ENCODE measurements at regions not wholly inside any gene's neighbourhood (a gene's known extent, or its start where the extent isn't known, plus 50 kb on each side); places are given as distances from the start of the nearest gene placed in this dataset.

DNA sequence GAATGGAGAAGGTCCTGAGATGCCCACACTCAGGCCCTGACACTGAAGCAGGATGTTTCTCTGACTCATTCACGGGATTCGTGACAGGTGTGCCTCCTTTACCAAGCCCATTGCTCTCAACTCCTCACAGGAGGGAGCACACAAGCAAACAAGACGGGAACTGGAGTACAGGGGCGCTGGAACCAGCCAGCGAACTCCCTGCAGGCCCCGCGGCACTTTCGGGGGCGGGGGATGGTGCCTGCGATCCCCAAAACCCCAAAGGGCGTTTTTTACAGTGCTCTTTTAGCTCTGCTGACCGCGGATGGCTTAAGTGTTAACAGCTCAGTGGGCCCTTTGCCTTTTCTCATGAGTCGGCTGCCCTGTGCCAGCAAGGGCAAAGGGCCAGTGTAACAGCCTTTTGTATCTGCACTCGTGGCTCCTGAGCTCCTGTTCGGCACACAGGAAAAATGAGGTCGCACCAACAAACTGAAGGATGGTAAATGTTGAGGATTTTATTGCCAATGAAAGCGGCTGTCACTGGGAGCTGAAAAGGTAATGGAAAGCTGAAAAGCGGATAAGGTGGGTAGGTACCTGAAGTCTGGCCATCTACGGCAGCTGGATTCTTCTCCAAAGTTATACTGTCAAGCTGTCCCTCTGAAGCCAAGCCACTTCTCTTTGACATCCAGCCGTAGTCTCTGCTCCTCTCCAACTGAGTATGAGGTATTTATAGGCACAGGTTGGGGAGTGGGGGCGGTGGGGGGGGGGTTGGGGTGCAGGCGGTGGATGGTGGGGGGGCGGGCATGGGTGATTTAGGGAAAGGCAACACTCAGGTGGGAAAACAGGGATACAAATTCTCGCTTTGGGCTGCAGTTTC, 65.0 kb upstream of the TRPC4 start:
- Histone ChIP-seq H3K4me1 (no peaks in the 10 kb centered on the region), H3K9me3 (no peaks in the 10 kb centered on the region), H3K4me3 (no peak overlapping the region), H3K27me3 (replicated peaks in 1 of 7) (no peaks in the 10 kb centered on the region), H3K27ac (no peak overlapping the region), H3K36me3 (no peaks in the 10 kb centered on the region)
- intact Hi-C loops (cut with DNase I; ENCODE audit: low total_unique reads), result no loop called here
- DNase-seq, result no peak
- no peak for TF ChIP-seq POLR2AphosphoS5 (IDR thresholded peaks at IDR 0.05)
- TF ChIP-seq, protein P1, sequence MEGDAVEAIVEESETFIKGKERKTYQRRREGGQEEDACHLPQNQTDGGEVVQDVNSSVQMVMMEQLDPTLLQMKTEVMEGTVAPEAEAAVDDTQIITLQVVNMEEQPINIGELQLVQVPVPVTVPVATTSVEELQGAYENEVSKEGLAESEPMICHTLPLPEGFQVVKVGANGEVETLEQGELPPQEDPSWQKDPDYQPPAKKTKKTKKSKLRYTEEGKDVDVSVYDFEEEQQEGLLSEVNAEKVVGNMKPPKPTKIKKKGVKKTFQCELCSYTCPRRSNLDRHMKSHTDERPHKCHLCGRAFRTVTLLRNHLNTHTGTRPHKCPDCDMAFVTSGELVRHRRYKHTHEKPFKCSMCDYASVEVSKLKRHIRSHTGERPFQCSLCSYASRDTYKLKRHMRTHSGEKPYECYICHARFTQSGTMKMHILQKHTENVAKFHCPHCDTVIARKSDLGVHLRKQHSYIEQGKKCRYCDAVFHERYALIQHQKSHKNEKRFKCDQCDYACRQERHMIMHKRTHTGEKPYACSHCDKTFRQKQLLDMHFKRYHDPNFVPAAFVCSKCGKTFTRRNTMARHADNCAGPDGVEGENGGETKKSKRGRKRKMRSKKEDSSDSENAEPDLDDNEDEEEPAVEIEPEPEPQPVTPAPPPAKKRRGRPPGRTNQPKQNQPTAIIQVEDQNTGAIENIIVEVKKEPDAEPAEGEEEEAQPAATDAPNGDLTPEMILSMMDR (IDR thresholded peaks at IDR 0.05 in 8 of 11, conservative IDR thresholded peaks at IDR 0.05 in 3 of 11), result no peak
- no peak for TF ChIP-seq POLR2A (IDR thresholded peaks at IDR 0.05)
- WGBS, 5 donors, result 72 to 85% (median 76%) methylated on average over 24 to 25 of the region's 25 CpGs

DNA sequence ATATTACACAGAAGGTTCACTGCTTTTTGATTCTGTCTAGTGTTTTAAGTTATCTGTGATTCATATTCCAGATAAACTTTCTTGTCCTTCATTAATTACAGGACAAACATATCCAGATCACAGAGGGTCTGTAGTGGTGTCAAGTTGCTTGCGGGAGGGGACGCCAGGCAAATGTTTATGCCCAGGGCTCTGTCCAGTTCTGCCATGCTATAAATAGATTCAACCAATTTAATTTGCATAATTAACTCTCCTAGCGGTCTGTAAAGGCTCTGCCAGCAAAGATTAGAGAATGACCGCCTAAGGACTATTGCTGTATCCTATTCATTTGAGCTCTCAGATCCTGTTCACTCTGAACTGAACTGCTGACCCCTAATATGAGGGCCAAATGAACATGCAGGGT, 59.7 kb upstream of the TRPC4 start:
- Histone ChIP-seq H3K36me3 (no peaks in the 10 kb centered on the region), H3K4me3 (no peak overlapping the region), H3K27ac (no peak overlapping the region), H3K27me3 (replicated peaks in 1 of 7) (no peaks in the 10 kb centered on the region), H3K9me3 (no peaks in the 10 kb centered on the region), H3K4me1 (no peaks in the 10 kb centered on the region)
- 70 to 76% (median 75%) methylated on average over 4 of the region's 4 CpGs for WGBS, 5 donors
- intact Hi-C loops (cut with DNase I; ENCODE audit: low total_unique reads), result no loop called here
- DNase-seq, result no peak
- TF ChIP-seq, protein P1 (IDR thresholded peaks at IDR 0.05 in 8 of 11, conservative IDR thresholded peaks at IDR 0.05 in 3 of 11), result no peak
- TF ChIP-seq POLR2A (IDR thresholded peaks at IDR 0.05) (no peak), POLR2AphosphoS5 (IDR thresholded peaks at IDR 0.05) (no peak)

DNA sequence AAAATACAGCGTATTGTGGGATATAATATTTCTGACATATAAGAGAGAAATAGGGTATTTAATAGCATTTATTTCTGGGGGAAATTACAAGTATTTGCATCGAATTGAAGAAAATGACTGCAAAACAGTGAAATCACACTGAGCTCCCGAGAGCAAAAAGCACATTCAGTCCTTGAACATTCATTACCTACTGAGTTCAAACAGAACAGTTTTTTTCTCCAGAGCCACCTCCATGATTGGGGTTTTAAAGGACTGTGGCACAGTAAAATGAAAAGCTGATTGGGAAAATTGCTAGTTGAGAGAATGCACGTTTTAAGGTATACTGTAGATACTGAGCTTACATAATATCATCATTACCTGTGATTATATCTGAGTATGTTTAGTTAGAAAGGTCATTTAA, 58.0 kb upstream of the TRPC4 start:
- TF ChIP-seq, protein P1 (IDR thresholded peaks at IDR 0.05 in 8 of 11, conservative IDR thresholded peaks at IDR 0.05 in 3 of 11), result no peak
- no peak for TF ChIP-seq POLR2AphosphoS5 (IDR thresholded peaks at IDR 0.05)
- TF ChIP-seq POLR2A (IDR thresholded peaks at IDR 0.05), result no peak
- no peak for DNase-seq
- Histone ChIP-seq H3K4me1 (no peaks in the 10 kb centered on the region), H3K4me3 (no peak overlapping the region), H3K36me3 (no peaks in the 10 kb centered on the region), H3K9me3 (no peaks in the 10 kb centered on the region), H3K27ac (no peak overlapping the region), H3K27me3 (replicated peaks in 1 of 7) (no peaks in the 10 kb centered on the region)
- intact Hi-C loops (cut with DNase I; ENCODE audit: low total_unique reads), result no loop called here
- 63 to 71% (median 70%) methylated on average over 4 of the region's 4 CpGs for WGBS, 5 donors

DNA sequence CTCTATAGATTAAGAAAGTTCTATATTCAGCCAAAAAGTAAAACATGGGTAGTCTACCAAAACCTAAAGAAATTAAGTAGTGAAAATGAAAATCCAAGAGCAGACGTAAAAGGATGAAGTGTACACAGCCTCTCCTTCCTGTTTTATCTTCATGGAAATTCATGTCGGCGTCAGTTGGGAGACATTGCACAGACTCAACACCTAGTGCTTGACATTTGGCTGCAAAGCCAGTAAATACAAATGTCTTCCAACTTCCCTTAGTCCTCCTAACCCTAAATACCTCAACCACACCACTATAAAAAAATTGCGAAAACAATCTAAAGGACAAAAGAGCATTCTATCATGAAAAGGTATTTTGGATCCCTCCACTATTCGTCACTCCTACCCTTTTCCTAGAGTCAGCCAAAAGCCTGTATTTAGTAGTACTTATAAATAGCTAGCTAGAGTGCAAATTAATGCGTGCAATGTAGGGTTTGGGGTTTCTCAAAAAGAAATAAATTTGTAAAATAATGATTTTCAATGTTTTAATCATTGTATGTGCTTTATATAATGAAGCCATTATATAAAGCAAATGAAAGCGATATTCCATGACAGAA, 56.4 kb upstream of the TRPC4 start:
- WGBS, 5 donors, result 75 to 88% (median 85%) methylated on average over 7 of the region's 7 CpGs
- TF ChIP-seq POLR2AphosphoS5 (IDR thresholded peaks at IDR 0.05) (no peak), POLR2A (IDR thresholded peaks at IDR 0.05) (no peak)
- TF ChIP-seq, protein P1 (IDR thresholded peaks at IDR 0.05 in 8 of 11, conservative IDR thresholded peaks at IDR 0.05 in 3 of 11), result no peak
- intact Hi-C loops (cut with DNase I; ENCODE audit: low total_unique reads), result no loop called here

More for the DNA sequence above, 56.4 kb upstream of the TRPC4 start:
- H3K9me3 ChIP-seq, result no peaks in the 10 kb centered on the region
- DNase-seq, result no peak
- no peaks in the 10 kb centered on the region for H3K36me3 ChIP-seq
- no peaks in the 10 kb centered on the region for H3K4me1 ChIP-seq
- no peak overlapping the region for H3K27ac ChIP-seq
- no peak overlapping the region for H3K4me3 ChIP-seq
- no peaks in the 10 kb centered on the region for H3K27me3 ChIP-seq (replicated peaks in 1 of 7)

Data from spleen (tissue), 11 donors.